DMS153 treated with DMSO at 0.1 percent for 48 hours (cell line): ENCODE measurements at regions not wholly inside any gene's neighbourhood (a gene's known extent, or its start where the extent isn't known, plus 50 kb on each side); places are given as distances from the start of the nearest gene placed in this dataset.
"Not testable (repeated sequence)": the region's sequence is repeated elsewhere in the genome, so short reads cannot be mapped to it uniquely, and the experiment has no call there.

Experiments used
- DNase-seq: peaks from one replicate; lab custom pipeline; 2025; ENCODE audit not compliant: unreplicated experiment; lab: John Stamatoyannopoulos, UW

- DNase-seq = not testable (repeated sequence)
Observed at GRCh38 chr11:3583476-3583875, 58.3 kb downstream of the ART5 start.

GRCh38 chr11:3581389-3581725 lies 60.4 kb downstream of the ART5 start:
- not testable (repeated sequence) for DNase-seq

GRCh38 chr11:3580487-3581388 lies 61.1 kb downstream of the ART5 start:
- DNase-seq = not testable (repeated sequence)

- DNase-seq = not testable (repeated sequence)
Observed at GRCh38 chr11:3579600-3580459, 62.0 kb downstream of the ART5 start.

- DNase-seq = not testable (repeated sequence)
Observed at GRCh38 chr11:3576066-3576604, 65.7 kb downstream of the ART5 start.

- DNase-seq = not testable (repeated sequence)
Observed at GRCh38 chr11:3572976-3573647, 68.7 kb downstream of the ART5 start.

GRCh38 chr11:3571752-3572151 lies 70.0 kb downstream of the ART5 start:
- not testable (repeated sequence) for DNase-seq

- DNase-seq = not testable (repeated sequence)
Observed at GRCh38 chr11:3565838-3566237, 76.0 kb downstream of the ART5 start.

GRCh38 chr11:3564383-3564782 lies 77.4 kb downstream of the ART5 start:
- not testable (repeated sequence) for DNase-seq

GRCh38 chr11:3554621-3555020 lies 87.2 kb downstream of the ART5 start:
- not testable (repeated sequence) for DNase-seq

- not testable (repeated sequence) for DNase-seq
Observed at GRCh38 chr11:3544990-3545389, 96.8 kb downstream of the ART5 start.

GRCh38 chr11:3538220-3538619 lies 103.6 kb downstream of the ART5 start:
- not testable (repeated sequence) for DNase-seq

GRCh38 chr11:3537254-3537653 lies 104.5 kb downstream of the ART5 start:
- DNase-seq = not testable (repeated sequence)

GRCh38 chr11:3532958-3533357 lies 108.8 kb downstream of the ART5 start:
- not testable (repeated sequence) for DNase-seq

GRCh38 chr11:3531280-3531679 lies 110.5 kb downstream of the ART5 start:
- DNase-seq = not testable (repeated sequence)

- DNase-seq = not testable (repeated sequence)
Observed at GRCh38 chr11:3523567-3523966, 118.2 kb downstream of the ART5 start.

- not testable (repeated sequence) for DNase-seq
Observed at GRCh38 chr11:3520905-3521304, 120.9 kb downstream of the ART5 start.

GRCh38 chr11:3519841-3520240 lies 122.0 kb downstream of the ART5 start:
- DNase-seq = not testable (repeated sequence)

- not testable (repeated sequence) for DNase-seq
Observed at GRCh38 chr11:3516934-3517567, 124.7 kb downstream of the ART5 start.

- DNase-seq = not testable (repeated sequence)
Observed at GRCh38 chr11:3516345-3516933, 125.4 kb downstream of the ART5 start.
